ENCODE measurements at regions not wholly inside any gene's neighbourhood (a gene's known extent, or its start where the extent isn't known, plus 50 kb on each side); places are given as distances from the start of the nearest gene placed in this dataset.

- TF ChIP-seq POLR2A (IDR thresholded peaks at IDR 0.05) (no peak), CTCF (IDR thresholded peaks at IDR 0.05) (no peak), EP300 (IDR thresholded peaks at IDR 0.05) (no peak)
Observed at GRCh38 chr9:108016446-108016845, 526.9 kb upstream of the KLF4 start.
